H9 (cell line): ENCODE measurements at regions not wholly inside any gene's neighbourhood (a gene's known extent, or its start where the extent isn't known, plus 50 kb on each side); places are given as distances from the start of the nearest gene placed in this dataset.

Experiments used
- DNase-seq: peaks from one replicate; pipeline ENCODE4 v3.0.0-alpha.2; 2017
- H2AFZ ChIP-seq: one replicate; pipeline ENCODE4 v1.6.1; 2013; ENCODE audit warnings: mild to moderate bottlenecking, low read length, control low read depth, moderate library complexity
- H2AK5ac ChIP-seq: 2 replicates; pipeline ENCODE4 v1.6.1; 2013; ENCODE audit warnings: low read length, control low read depth, mixed read lengths; ENCODE audit not compliant: insufficient read length
- H2BK120ac ChIP-seq: one replicate; pipeline ENCODE4 v1.6.1; 2013; ENCODE audit warnings: low read depth, mild to moderate bottlenecking, low read length, control low read depth, inconsistent platforms; ENCODE audit not compliant: poor library complexity, severe bottlenecking
- H2BK12ac ChIP-seq: 2 replicates; pipeline ENCODE4 v1.6.1; 2013; ENCODE audit warnings: low read length, control low read depth, mixed read lengths, low read depth; ENCODE audit not compliant: insufficient read length
- H2BK15ac ChIP-seq: 2 replicates; pipeline ENCODE4 v1.6.1; 2013; ENCODE audit warnings: low read depth, low read length, control low read depth
- H2BK20ac ChIP-seq: one replicate; pipeline ENCODE4 v1.6.1; 2013; ENCODE audit warnings: low read depth, mild to moderate bottlenecking, low read length, control low read depth, inconsistent platforms; ENCODE audit not compliant: poor library complexity, severe bottlenecking
- H2BK5ac ChIP-seq: 2 replicates; pipeline ENCODE4 v1.6.1; 2013; ENCODE audit warnings: low read length, control low read depth, mixed read lengths; ENCODE audit not compliant: insufficient read length
- H3K14ac ChIP-seq: 2 replicates; pipeline ENCODE4 v1.6.1; 2013; ENCODE audit warnings: low read length, control low read depth; ENCODE audit not compliant: insufficient read depth
- H3K18ac ChIP-seq: 2 replicates; pipeline ENCODE4 v1.6.1; 2013; ENCODE audit warnings: low read depth, mild to moderate bottlenecking, mixed read lengths, low read length, control low read depth; ENCODE audit not compliant: insufficient read length
- H3K23ac ChIP-seq: 2 replicates; pipeline ENCODE4 v1.6.1; 2013; ENCODE audit warnings: low read length, control low read depth, mixed read lengths, low read depth; ENCODE audit not compliant: insufficient read length
- H3K23me2 ChIP-seq: 2 replicates; pipeline ENCODE4 v1.6.1; 2013; ENCODE audit warnings: low read depth, mild to moderate bottlenecking, mixed read lengths, low read length, control low read depth; ENCODE audit not compliant: insufficient read length, poor library complexity, severe bottlenecking
- H3K27ac ChIP-seq: 2 replicates; pipeline ENCODE4 v1.5.1; 2013; ENCODE audit warnings: low read length, control low read depth, mixed read lengths, low read depth; ENCODE audit not compliant: insufficient read length
- H3K27me3 ChIP-seq: 2 replicates; pipeline ENCODE4 v1.6.1; 2013; ENCODE audit warnings: low read length, control low read depth, inconsistent platforms; ENCODE audit not compliant: insufficient read depth
- H3K4ac ChIP-seq: 2 replicates; pipeline ENCODE4 v1.6.1; 2013; ENCODE audit warnings: low read depth, mild to moderate bottlenecking, control low read depth, inconsistent platforms, low read length, moderate library complexity
- H3K4me1 ChIP-seq: 2 replicates; pipeline ENCODE4 v1.6.1; 2013; ENCODE audit warnings: low read length, control low read depth, inconsistent platforms; ENCODE audit not compliant: insufficient read depth
- H3K4me2 ChIP-seq: 2 replicates; pipeline ENCODE4 v1.6.1; 2013; ENCODE audit warnings: low read length, control low read depth, mixed read lengths; ENCODE audit not compliant: insufficient read length, insufficient read depth
- H3K56ac ChIP-seq: 2 replicates; pipeline ENCODE4 v1.6.1; 2013; ENCODE audit warnings: low read depth, mild to moderate bottlenecking, mixed read lengths, low read length, control low read depth; ENCODE audit not compliant: insufficient read length
- H3K79me1 ChIP-seq: 2 replicates; pipeline ENCODE4 v1.6.1; 2013; ENCODE audit warnings: low read depth, mild to moderate bottlenecking, moderate library complexity, low read length, control low read depth, inconsistent platforms; ENCODE audit not compliant: insufficient read depth, poor library complexity, severe bottlenecking
- H3K79me2 ChIP-seq: 2 replicates; pipeline ENCODE4 v1.6.1; 2013; ENCODE audit warnings: low read length, control low read depth, inconsistent platforms; ENCODE audit not compliant: insufficient read depth
- H3K9ac ChIP-seq: 2 replicates; pipeline ENCODE4 v1.6.1; 2013; ENCODE audit warnings: low read length, control low read depth, mixed read lengths; ENCODE audit not compliant: insufficient read length; ENCODE audit errors: extremely low read depth
- H3K9me3 ChIP-seq: one replicate; pipeline ENCODE4 v1.6.1; 2013; ENCODE audit warnings: low read depth, low read length, inconsistent platforms; ENCODE audit not compliant: control insufficient read depth
- H3T11ph ChIP-seq: one replicate; pipeline ENCODE4 v1.6.1; 2013; ENCODE audit warnings: mild to moderate bottlenecking, low read length, control low read depth, inconsistent platforms
- H4K20me1 ChIP-seq: one replicate; pipeline ENCODE4 v1.6.1; 2013; ENCODE audit not compliant: control insufficient read depth, insufficient read length, insufficient read depth
- H4K5ac ChIP-seq: 2 replicates; pipeline ENCODE4 v1.6.1; 2013; ENCODE audit warnings: low read depth, mild to moderate bottlenecking, mixed read lengths, low read length, control low read depth; ENCODE audit not compliant: insufficient read length
- H4K8ac ChIP-seq: replicated peaks from 2 replicates; pipeline ENCODE4 v1.6.1; 2013; ENCODE audit warnings: low read length, control low read depth, mixed read lengths, low read depth; ENCODE audit not compliant: insufficient read length
- H4K91ac ChIP-seq: 2 replicates; pipeline ENCODE4 v1.6.1; 2013; ENCODE audit warnings: low read depth, mild to moderate bottlenecking, moderate library complexity, mixed read lengths, low read length, control low read depth; ENCODE audit not compliant: insufficient read length
- H3K27ac Mint-ChIP-seq, 3 experiments: 2 replicates in 2 of 3; 3 replicates in 1 of 3; pipeline ENCODE4 v1.8.0; 2020 to 2021; ENCODE audit warnings: mixed read lengths in 3 of 3, mild to moderate bottlenecking in 1 of 3, moderate library complexity in 1 of 3
- H3K27me3 Mint-ChIP-seq: 2 replicates; pipeline ENCODE4 v1.8.0; 2021; ENCODE audit warnings: low read depth, mild to moderate bottlenecking, moderate library complexity, mixed read lengths
- H3K36me3 Mint-ChIP-seq, 3 experiments: 2 replicates in 2 of 3; 3 replicates in 1 of 3; pipeline ENCODE4 v1.8.0; 2020 to 2021; ENCODE audit warnings: low read depth in 3 of 3, mixed read lengths in 3 of 3; ENCODE audit not compliant: insufficient read depth in 1 of 3
- H3K4me1 Mint-ChIP-seq, 2 experiments: 2 replicates each; pipeline ENCODE4 v1.8.0; 2020; ENCODE audit warnings: mixed read lengths in 2 of 2
- H3K4me3 Mint-ChIP-seq, 2 experiments: 2 replicates in 1 of 2; 3 replicates in 1 of 2; pipeline ENCODE4 v1.8.0; 2020 to 2021; ENCODE audit warnings: mild to moderate bottlenecking in 2 of 2, mixed read lengths in 2 of 2, moderate library complexity in 1 of 2
- H3K9me3 Mint-ChIP-seq, 2 experiments: 2 replicates in 1 of 2; 3 replicates in 1 of 2; pipeline ENCODE4 v1.8.0; 2020; ENCODE audit warnings: mild to moderate bottlenecking in 2 of 2, mixed read lengths in 2 of 2, moderate library complexity in 1 of 2
- TF ChIP-seq, protein P1 (sequence below): fragments of 200-600 bp; sonication (generic); conservative IDR thresholded peaks from 3 replicates; pipeline ENCODE4 v1.8.0; 2021; ENCODE audit warnings: antibody characterized with exemption, mild to moderate bottlenecking

DNA sequence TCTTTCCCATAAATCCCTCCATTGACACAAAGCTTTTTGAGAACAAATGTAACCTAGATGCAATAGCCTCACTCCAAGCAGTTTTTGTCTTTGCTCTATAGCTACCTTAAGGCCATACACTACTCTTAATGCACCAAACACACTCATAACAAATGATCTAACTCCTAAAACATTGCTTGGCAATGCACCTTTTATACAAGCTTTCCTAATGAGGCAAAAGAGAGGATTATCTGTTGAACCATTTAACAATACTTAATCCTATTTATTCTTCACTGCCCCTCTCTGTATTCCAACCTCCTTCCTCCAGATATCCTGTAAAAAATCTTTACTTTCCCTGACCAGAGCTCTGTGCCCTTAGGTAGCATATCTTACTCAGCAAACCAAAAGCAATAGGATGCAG is 558.1 kb upstream of the MDFIC2 start:
- Mint-ChIP-seq H3K36me3 (peaks cover 8 to 33% (median 14%) of the 10 kb centered on the region in 3 experiments; a peak in 6 of 7 replicates), H3K4me1 (peaks cover 11 to 12% of the 10 kb centered on the region in 2 experiments), H3K27me3 (no peaks in the 10 kb centered on the region), H3K27ac (no peak overlapping the region), H3K9me3 (peaks cover 19 to 33% of the 10 kb centered on the region in 2 experiments), H3K4me3 (no peak overlapping the region)
- Histone ChIP-seq H3K4ac (no peak overlapping the region), H3K4me2 (no peak overlapping the region), H3K23ac (no peak overlapping the region), H2BK15ac (no peak overlapping the region), H3K4me1 (no peaks in the 10 kb centered on the region), H2BK120ac (no peak overlapping the region), H2BK5ac (no peak overlapping the region), H4K8ac (no peak overlapping the region), H3K79me2 (no peaks in the 10 kb centered on the region), H3K18ac (no peak overlapping the region), H3K27me3 (no peaks in the 10 kb centered on the region), H2BK20ac (no peak overlapping the region), H3K9ac (no peak overlapping the region), H3K79me1 (no peaks in the 10 kb centered on the region), H3K14ac (no peak overlapping the region), H2BK12ac (no peak overlapping the region), H2AFZ (no peak overlapping the region), H3K9me3 (peaks cover 5% of the 10 kb centered on the region), H3T11ph (no peak overlapping the region), H4K91ac (no peak overlapping the region), H3K27ac (no peak overlapping the region), H2AK5ac (no peak overlapping the region), H3K23me2 (no peaks in the 10 kb centered on the region), H4K5ac (no peak overlapping the region), H4K20me1 (no peaks in the 10 kb centered on the region), H3K56ac (no peak overlapping the region)
- TF ChIP-seq, protein P1, sequence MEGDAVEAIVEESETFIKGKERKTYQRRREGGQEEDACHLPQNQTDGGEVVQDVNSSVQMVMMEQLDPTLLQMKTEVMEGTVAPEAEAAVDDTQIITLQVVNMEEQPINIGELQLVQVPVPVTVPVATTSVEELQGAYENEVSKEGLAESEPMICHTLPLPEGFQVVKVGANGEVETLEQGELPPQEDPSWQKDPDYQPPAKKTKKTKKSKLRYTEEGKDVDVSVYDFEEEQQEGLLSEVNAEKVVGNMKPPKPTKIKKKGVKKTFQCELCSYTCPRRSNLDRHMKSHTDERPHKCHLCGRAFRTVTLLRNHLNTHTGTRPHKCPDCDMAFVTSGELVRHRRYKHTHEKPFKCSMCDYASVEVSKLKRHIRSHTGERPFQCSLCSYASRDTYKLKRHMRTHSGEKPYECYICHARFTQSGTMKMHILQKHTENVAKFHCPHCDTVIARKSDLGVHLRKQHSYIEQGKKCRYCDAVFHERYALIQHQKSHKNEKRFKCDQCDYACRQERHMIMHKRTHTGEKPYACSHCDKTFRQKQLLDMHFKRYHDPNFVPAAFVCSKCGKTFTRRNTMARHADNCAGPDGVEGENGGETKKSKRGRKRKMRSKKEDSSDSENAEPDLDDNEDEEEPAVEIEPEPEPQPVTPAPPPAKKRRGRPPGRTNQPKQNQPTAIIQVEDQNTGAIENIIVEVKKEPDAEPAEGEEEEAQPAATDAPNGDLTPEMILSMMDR: no peak
- DNase-seq: no peak
